Medulla oblongata (tissue), 1 donor: ENCODE measurements at regions not wholly inside any gene's neighbourhood (a gene's known extent, or its start where the extent isn't known, plus 50 kb on each side); places are given as distances from the start of the nearest gene placed in this dataset.

ENCODE experiments used
- DNase-seq: peaks from one replicate; pipeline ENCODE4 v3.0.0-alpha.2; 2015; ENCODE audit errors: extremely low spot score

- no peak for DNase-seq
Observed at GRCh38 chr9:13397661-13398060, 118.2 kb upstream of the MPDZ start.

DNA sequence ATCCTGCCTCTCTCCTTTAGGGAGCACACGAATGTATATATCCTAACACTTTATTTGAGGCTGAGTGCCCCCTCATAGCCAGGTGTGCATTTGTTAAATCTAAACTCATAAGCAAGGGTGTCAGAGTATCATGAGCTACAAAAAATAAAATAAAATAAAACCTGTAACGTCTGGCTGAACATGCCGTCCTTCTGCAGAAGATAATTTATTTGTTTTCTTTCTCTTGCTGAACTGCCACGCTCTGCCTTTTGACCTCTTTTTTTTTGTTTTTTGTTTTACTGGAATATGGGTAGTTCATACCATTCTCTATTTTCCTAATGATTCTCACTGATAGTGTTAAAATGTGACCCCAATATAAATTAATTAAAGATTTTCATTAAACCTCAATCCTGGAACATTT is 117.7 kb upstream of the MPDZ start:
- no peak for DNase-seq

DNA sequence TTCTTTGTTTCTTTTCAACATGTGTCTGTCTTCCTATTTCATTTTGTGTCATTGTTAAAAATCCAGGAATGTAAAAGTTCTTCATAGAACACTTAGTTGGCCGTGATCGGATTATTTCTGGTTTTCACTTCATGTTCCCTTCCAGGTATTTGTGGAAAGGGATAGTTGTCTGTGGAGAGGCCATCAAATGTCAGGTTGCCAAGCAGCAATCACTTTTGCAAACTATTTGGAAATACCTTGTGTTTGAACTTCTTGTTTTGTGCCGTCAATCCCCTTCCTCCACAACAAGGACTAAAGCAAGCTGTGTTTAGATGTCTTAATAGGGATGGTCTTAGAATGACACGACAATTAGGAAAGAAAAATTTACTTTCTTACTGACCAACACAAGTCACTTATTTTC is 116.9 kb upstream of the MPDZ start:
- DNase-seq: no peak

DNA sequence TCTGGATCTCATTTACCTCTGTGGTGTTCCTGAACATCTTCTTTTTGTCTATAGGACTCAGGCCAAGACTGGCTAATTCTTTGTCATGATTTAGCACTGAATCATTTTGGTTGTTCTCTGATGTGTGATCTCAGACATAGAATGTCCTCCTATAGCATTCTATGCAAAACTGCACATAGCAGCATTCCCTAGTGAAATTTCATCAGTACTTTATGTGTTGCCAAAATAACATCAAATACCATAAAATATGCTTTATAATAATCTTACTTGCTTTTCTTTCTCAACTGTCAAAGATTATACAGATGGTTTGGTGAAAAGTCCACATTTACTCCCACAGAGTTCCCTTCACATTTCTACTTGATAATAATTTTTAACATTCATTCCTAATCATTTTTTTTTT is 115.7 kb upstream of the MPDZ start:
- no peak for DNase-seq

DNA sequence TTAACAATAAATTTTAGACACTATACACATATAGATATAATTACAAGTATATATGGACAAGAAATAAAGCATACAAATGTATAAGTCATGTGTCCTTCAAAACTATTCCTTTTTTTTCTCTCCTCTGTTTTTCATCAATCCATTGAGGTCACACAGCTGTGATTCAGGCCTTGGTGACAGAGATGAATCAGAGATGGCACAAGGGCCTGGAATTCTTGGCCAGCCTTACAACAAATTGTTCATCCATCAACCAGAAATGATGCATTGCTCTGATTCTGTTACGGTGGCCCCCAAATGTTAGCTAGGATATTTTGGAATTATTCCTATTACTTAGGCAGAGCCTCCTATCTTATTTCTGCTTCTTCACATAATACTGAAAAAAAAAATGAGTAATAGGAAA is 108.7 kb upstream of the MPDZ start:
- no peak for DNase-seq

- DNase-seq: no peak
Observed at GRCh38 chr9:13387734-13388067, 108.2 kb upstream of the MPDZ start.

DNA sequence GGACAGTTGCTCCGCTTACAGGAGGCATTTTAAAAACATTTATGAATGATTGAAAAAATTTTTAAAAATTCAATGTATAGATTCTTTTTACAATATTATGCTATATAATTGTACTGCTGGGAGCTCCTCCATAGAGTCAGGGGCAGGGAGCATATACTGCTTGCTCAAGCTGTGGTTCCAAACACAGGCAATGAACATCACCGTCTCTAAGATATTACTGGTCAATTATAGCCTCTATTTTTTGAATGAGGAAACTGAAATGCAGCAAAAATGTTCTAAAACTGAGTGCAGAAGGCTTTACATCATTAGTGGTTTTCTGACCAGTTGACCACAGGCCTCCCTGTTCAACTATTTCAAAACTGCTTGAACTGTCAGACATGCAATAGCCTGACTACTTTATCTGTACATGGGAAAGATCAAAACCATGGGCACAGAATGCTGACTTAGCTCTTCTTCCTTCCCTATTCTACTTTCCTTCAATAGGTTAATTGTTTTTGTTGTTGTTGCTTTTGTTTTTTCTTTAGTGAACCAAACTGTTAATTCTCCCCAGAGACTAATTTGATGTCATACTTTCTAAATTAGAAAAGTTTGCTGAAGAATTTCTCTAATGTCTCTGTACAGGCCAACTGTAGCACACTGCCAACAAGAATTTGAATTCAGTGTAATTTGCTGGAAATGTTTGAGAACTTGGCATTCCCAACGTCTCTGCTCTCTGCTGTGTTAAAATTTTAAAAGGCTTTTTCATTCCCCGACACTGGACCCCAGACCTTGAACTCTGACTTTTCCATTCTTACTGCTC is 107.6 kb upstream of the MPDZ start:
- peak; percentile 11 for DNase-seq

DNA sequence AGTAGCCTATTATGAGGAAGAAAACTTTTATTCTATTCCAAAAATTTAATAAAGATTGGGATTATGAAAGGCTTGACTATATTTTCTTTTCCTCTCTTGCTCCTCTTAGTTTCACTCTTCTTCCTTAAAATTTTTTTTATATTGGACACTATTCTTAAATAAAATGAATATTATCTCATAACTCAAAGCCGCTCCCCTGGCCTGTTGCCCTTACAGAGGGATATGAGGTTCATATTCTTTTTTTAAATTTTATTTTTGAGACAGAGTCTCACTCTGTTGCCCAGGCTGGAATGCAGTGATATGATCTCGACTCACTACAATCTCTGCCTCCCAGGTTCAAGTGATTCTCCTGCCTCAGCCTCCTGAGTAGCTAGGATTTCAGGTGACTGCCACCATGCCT is 106.8 kb upstream of the MPDZ start:
- DNase-seq: no peak

DNA sequence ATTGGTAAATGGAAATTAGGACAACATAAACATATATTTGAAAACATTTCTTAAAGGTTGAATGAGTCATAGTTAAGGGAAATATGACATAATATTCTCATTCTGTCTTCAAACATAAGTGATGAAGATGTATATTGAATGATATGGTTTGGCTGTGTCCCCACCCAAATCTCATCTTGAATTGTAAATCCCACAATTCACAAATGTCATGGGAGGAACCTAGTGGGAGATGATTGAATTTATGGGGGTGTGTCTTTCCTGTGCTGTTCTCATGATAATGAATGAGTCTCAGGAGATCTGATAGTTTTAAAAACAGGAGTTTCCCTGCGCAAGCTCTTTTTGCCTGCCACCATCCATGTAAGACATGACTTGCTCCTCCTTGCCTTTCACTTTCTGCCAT is 104.4 kb upstream of the MPDZ start:
- no peak for DNase-seq

GRCh38 chr9:13383216-13383615 is 103.7 kb upstream of the MPDZ start:
- no peak for DNase-seq

DNA sequence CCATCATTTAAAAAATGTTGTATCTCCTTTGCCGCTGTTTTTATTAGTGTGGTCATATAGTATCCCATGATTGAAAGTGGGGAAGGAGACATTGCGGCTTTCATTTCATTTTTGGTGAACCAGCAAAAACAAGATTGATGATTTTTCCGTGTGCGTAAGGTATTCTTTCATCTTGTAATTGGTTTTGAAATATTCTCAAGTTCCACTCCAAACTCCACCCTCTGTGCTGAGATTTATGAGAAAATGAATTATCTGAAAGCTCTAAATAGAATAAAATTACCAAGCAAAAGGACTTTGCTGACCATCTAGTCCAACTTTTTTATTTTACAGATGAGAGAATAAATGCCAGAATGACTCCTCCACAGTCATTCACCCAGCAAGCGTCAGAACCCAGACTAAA is 103.1 kb upstream of the MPDZ start:
- no peak for DNase-seq

DNA sequence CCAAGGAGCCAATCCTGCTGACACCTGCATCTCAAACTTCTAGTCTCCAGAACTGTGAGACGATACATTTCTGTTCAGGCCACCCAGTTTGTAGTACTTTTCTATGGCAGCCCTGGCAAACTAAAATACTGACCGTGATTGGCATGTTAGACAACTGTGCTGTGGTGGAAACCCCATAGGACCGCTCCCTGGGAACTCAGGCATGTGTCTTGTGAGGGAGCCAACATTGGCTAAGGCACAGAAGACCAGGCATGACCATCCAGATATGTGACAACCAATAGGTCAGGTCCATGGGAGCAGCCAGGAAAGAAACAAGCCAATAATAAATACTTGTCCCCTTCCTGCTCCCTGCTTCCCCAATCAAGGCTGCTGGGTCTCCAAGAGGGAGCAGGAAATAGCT is 101.4 kb upstream of the MPDZ start:
- no peak for DNase-seq

GRCh38 chr9:13378154-13378553 is 98.7 kb upstream of the MPDZ start:
- no peak for DNase-seq

GRCh38 chr9:13377171-13377925 is 97.9 kb upstream of the MPDZ start:
- DNase-seq: no peak

GRCh38 chr9:13372510-13372909 is 93.0 kb upstream of the MPDZ start:
- no peak for DNase-seq

DNA sequence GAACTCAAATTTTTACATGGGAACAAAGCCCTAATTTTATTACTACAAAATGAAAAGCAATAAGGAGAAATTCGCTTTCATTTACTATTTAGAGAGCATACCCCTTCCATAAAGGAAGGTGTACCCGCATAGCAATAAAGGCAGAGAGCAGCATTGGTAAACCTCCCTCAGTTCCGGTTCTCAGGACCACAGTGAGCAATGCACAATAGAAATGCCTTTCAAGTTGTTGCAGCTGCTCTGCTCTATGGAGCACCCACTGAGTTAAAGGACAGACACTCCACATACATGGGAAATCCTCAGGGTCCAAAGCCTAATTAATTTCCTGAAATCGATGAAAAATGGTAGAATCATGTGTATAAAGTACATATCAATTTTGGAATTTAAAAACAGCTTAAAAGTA is 89.9 kb upstream of the MPDZ start:
- DNase-seq: no peak

DNA sequence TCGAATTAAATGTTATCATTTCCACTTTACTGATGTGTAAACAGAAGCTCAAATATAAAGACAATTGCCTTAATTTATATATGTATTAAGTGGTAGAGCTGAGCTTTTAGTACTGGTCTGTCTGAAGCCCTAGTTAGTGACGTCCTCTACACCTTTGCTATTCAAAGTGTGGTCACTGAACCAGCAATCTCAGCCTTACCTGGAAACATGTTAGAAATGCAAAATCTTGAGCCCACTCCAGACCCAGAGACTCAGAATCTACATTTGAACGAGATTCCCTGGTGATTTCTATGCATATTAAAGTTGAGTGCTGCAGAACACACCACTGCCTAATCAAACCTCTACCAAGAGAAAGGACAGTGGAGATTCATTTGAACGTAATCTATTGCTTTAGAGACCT is 88.3 kb upstream of the MPDZ start:
- no peak for DNase-seq

DNA sequence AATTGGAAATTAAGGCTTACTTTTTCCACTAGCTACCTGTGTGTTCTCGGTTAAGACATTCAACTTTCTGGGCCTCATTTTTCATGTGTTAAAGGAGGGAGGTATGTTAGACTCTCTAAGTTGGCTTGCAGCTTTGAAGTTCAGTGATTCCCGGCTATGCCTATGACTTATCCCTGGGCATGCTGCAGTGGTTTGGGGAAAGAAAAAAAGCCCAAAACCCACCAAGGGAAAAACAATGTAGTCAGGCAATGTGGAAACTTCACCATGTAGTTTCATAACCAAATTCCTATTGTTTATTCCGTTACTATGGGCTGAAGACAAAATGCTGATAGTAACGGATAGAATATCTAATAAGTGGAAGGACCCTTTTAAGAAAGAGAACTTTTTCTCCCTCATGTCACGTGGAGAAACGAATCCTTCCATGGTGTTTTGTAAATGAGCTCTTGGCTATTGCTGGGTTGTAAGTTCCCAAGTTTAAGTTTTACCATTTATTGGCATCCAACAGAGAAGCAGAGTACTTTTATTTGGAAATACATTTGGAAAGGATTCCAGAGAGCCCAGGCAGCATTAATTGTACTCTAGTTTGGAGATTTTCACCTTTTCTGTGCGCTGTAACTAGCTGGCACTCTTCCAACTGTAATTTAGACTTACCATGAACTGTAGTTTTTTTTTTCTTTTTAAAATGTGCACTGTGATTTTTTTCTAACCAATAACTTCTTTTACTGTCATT is 84.9 kb upstream of the MPDZ start:
- no peak for DNase-seq

DNA sequence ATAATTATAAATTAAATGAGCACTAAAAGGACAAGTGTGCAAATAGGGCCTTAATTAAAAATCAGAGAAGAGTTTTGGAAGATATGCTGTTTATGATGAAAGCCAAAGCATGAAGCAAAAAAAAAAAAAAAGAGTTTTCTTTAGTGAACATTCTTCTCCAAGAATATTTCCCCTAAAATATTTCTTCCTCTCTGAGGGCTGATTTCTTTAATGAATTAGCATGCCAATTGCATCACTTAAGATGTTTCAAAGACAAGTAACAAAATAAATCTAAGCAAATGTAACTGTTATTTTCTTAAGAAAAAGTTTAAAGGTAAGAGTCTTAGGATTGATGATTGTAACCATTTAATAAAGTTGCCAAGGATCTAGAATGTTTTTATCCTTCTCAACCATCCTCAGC is 81.6 kb upstream of the MPDZ start:
- no peak for DNase-seq

DNA sequence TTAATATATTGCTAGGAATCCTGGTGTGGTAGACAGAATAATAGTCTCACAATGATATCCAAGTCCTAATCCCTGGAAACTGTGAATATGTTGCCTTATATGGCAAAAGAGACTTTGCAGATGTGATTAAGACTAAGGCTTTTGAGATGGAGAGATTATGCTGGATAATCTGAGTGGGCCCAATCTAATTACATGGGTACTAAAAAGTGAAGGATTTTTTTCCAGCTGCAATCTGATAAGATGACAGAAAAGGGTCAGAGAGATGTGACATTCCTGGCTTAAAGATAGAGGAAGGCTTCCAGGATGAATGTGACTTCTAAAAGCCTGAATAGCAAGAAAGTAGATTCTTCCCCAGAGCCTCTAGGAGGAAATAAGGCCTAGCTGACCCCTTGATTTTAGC is 80.7 kb upstream of the MPDZ start:
- DNase-seq: no peak

- peak; percentile 30 for DNase-seq
Observed at GRCh38 chr9:13358128-13358527, 78.6 kb upstream of the MPDZ start.

GRCh38 chr9:13354733-13355132 is 75.2 kb upstream of the MPDZ start:
- DNase-seq: no peak

DNA sequence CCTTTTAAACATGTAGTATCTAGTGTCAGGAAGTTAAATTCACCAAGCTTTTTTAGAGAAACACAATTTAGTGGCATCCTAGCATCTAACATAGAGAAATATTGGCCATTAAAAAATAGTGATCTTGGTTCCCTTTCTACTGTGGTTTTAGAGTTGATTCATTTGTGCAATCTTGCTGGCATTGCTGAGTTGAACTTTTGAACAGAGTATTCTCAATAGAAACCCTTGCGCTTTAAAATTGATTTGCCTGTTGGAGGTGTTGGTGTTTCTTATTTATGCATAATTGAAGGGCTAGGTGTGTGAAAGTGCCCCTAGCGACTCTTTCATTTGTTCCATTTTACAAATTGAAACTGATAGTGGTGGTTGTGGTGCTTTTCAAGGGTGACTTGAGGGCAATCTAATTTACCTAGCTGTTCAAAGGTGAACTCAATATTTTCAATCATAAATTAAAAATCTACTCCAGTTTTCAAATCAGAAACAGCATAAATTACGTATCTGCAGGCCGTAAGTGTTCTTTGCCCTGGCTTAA is 73.0 kb upstream of the MPDZ start:
- DNase-seq: no peak
